ENCODE measurements at regions not wholly inside any gene's neighbourhood (a gene's known extent, or its start where the extent isn't known, plus 50 kb on each side); places are given as distances from the start of the nearest gene placed in this dataset.

DNA sequence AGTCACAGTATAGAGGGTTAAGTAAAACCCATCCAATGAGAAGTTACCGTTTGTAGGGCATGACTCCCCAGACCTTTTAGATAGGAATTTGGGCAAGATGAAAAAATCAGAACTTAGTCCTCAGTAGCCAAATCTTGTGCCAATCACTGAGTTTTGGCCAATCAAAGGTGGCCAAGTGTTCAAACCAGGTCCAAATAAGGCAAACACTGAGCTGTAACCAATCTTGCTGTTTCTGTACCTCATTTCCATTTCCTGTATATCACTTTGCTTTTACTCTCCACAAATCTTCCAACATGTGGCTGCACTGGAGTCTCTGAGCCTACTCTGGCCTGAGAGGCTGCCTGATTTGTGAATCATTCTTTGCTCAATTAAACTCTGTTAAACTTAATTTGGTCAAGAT lies 81.8 kb upstream of the GPR6 start:
- no peak overlapping the region for H3K27ac ChIP-seq
- H3K4me3 ChIP-seq (IDR thresholded peaks at IDR 0.05; ENCODE audit: insufficient read depth, low read depth, low read length), result no peak overlapping the region
- H3K4me2 ChIP-seq, result no peak overlapping the region
- H3K79me2 ChIP-seq (ENCODE audit: insufficient read depth, low read depth), result no peaks in the 10 kb centered on the region
- H3K27me3 ChIP-seq (ENCODE audit: insufficient read depth, low read depth), result no peaks in the 10 kb centered on the region
- H3K36me3 ChIP-seq (ENCODE audit: insufficient read depth), result no peaks in the 10 kb centered on the region
- TF ChIP-seq, protein P1, sequence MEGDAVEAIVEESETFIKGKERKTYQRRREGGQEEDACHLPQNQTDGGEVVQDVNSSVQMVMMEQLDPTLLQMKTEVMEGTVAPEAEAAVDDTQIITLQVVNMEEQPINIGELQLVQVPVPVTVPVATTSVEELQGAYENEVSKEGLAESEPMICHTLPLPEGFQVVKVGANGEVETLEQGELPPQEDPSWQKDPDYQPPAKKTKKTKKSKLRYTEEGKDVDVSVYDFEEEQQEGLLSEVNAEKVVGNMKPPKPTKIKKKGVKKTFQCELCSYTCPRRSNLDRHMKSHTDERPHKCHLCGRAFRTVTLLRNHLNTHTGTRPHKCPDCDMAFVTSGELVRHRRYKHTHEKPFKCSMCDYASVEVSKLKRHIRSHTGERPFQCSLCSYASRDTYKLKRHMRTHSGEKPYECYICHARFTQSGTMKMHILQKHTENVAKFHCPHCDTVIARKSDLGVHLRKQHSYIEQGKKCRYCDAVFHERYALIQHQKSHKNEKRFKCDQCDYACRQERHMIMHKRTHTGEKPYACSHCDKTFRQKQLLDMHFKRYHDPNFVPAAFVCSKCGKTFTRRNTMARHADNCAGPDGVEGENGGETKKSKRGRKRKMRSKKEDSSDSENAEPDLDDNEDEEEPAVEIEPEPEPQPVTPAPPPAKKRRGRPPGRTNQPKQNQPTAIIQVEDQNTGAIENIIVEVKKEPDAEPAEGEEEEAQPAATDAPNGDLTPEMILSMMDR (conservative IDR thresholded peaks at IDR 0.05; ENCODE audit: low read depth, low read length), result no peak
- no peak overlapping the region for H3K9ac ChIP-seq
- no peaks in the 10 kb centered on the region for H4K20me1 ChIP-seq (ENCODE audit: insufficient read depth)
- no peak overlapping the region for H2AFZ ChIP-seq (ENCODE audit: low read depth)
- no peaks in the 10 kb centered on the region for H3K4me1 ChIP-seq (ENCODE audit: low read depth, poor library complexity, severe bottlenecking)

DNA sequence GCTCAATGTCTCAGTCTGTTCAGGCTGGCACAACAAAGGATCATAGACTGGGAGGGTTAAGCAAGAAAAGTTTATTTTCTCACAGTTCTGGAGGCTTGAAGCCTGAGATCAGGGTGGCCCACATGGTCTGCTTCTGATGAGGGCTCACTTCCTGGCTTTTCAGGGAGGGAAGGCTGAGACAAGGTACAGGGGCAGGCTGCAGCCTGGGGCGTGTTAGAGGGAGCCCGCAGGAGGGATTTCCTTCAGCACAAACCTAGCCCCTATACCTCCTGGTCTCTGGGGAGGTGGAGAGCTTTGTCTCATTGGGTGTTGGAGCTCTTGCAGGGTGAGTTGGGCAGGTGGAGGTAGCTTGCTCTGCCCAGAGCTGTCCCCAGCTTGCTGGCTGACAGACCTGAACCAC lies 81.1 kb upstream of the GPR6 start:
- Histone ChIP-seq H3K79me2 (ENCODE audit: insufficient read depth, low read depth) (no peaks in the 10 kb centered on the region), H3K9ac (no peak overlapping the region), H3K27me3 (ENCODE audit: insufficient read depth, low read depth) (no peaks in the 10 kb centered on the region), H4K20me1 (ENCODE audit: insufficient read depth) (no peaks in the 10 kb centered on the region), H3K27ac (no peak overlapping the region), H3K4me1 (ENCODE audit: low read depth, poor library complexity, severe bottlenecking) (no peaks in the 10 kb centered on the region), H3K36me3 (ENCODE audit: insufficient read depth) (no peaks in the 10 kb centered on the region), H2AFZ (ENCODE audit: low read depth) (no peak overlapping the region), H3K4me3 (IDR thresholded peaks at IDR 0.05; ENCODE audit: insufficient read depth, low read depth, low read length) (no peak overlapping the region), H3K4me2 (no peak overlapping the region)
- TF ChIP-seq, protein P1 (conservative IDR thresholded peaks at IDR 0.05; ENCODE audit: low read depth, low read length), result no peak

DNA sequence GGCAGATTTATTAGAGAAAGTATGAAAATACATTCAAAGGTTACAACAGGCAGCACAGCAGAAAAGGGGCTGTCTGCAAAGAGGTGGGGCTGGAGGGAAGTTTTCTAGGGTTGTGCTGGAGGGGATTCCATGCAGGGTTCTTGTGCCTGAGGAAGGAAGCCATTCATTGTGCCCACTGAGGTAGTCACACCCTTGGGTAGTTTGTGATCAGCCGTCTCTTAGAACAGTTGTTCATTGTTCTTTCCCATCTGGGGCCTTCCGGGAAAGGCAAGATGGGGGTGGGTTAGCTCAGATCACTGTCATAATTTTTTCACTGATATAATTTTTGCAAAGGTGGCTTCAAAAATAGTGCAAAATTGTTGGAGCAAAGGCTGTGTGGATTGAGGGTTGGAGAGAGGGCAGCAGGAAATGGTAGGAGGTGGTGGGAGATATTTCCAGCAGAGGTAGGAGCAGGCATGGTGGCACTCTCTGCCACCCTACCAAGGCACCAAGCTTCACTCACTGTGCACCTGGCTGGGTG lies 80.5 kb upstream of the GPR6 start:
- Histone ChIP-seq H3K4me2 (no peak overlapping the region), H3K4me3 (IDR thresholded peaks at IDR 0.05; ENCODE audit: insufficient read depth, low read depth, low read length) (no peak overlapping the region), H3K36me3 (ENCODE audit: insufficient read depth) (no peaks in the 10 kb centered on the region), H3K4me1 (ENCODE audit: low read depth, poor library complexity, severe bottlenecking) (no peaks in the 10 kb centered on the region), H2AFZ (ENCODE audit: low read depth) (no peak overlapping the region), H3K27ac (no peak overlapping the region), H4K20me1 (ENCODE audit: insufficient read depth) (no peaks in the 10 kb centered on the region), H3K27me3 (ENCODE audit: insufficient read depth, low read depth) (no peaks in the 10 kb centered on the region), H3K79me2 (ENCODE audit: insufficient read depth, low read depth) (no peaks in the 10 kb centered on the region), H3K9ac (no peak overlapping the region)
- TF ChIP-seq, protein P1 (conservative IDR thresholded peaks at IDR 0.05; ENCODE audit: low read depth, low read length), result no peak

DNA sequence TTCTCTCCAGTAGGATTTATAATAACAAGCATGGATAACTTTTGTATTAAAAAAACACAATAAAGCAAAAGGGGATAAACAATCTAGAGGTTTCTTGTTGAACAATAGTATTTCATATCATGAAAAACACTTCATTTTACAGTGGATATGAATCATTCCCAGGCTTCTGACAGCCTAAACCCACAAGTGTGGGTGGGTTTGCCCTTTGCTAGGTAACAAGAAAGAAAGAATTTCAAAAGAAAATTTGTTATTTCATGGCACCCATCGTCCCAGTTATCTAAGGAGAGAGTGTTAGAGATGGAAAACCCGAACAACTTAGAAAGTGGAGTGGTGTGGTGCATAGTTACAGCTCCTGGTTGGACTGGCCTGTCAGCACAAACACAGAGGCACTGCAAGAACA lies 76.1 kb upstream of the GPR6 start:
- Histone ChIP-seq H3K36me3 (ENCODE audit: insufficient read depth) (no peaks in the 10 kb centered on the region), H3K9ac (no peak overlapping the region), H3K4me3 (IDR thresholded peaks at IDR 0.05; ENCODE audit: insufficient read depth, low read depth, low read length) (no peak overlapping the region), H2AFZ (ENCODE audit: low read depth) (no peak overlapping the region), H3K27me3 (ENCODE audit: insufficient read depth, low read depth) (no peaks in the 10 kb centered on the region), H4K20me1 (ENCODE audit: insufficient read depth) (no peaks in the 10 kb centered on the region), H3K4me1 (ENCODE audit: low read depth, poor library complexity, severe bottlenecking) (no peaks in the 10 kb centered on the region), H3K27ac (no peak overlapping the region), H3K79me2 (ENCODE audit: insufficient read depth, low read depth) (no peaks in the 10 kb centered on the region), H3K4me2 (no peak overlapping the region)
- TF ChIP-seq, protein P1 (conservative IDR thresholded peaks at IDR 0.05; ENCODE audit: low read depth, low read length), result no peak
